Nephron (organoid): ENCODE measurements at regions not wholly inside any gene's neighbourhood (a gene's known extent, or its start where the extent isn't known, plus 50 kb on each side); places are given as distances from the start of the nearest gene placed in this dataset.
"Not testable (repeated sequence)": the region's sequence is repeated elsewhere in the genome, so short reads cannot be mapped to it uniquely, and the experiment has no call there.

Source experiments
- H3K27ac Mint-ChIP-seq, 3 experiments: 2 replicates each; pipeline ENCODE4 v1.8.0; 2020; ENCODE audit warnings: mixed read lengths in 3 of 3, mild to moderate bottlenecking in 2 of 3, moderate library complexity in 1 of 3
- H3K27me3 Mint-ChIP-seq: 2 replicates; pipeline ENCODE4 v1.8.0; 2021; ENCODE audit warnings: low read depth, mild to moderate bottlenecking, moderate library complexity, mixed read lengths
- H3K36me3 Mint-ChIP-seq: 2 replicates; pipeline ENCODE4 v1.8.0; 2020; ENCODE audit warnings: low read depth, mixed read lengths
- H3K4me1 Mint-ChIP-seq: 2 replicates; pipeline ENCODE4 v1.8.0; 2020; ENCODE audit warnings: mixed read lengths
- H3K4me3 Mint-ChIP-seq, 3 experiments: 2 replicates each; pipeline ENCODE4 v1.8.0; 2020; ENCODE audit warnings: mild to moderate bottlenecking in 3 of 3, mixed read lengths in 3 of 3, moderate library complexity in 2 of 3
- H3K9me3 Mint-ChIP-seq: 2 replicates; pipeline ENCODE4 v1.8.0; 2020; ENCODE audit warnings: mixed read lengths
- TF ChIP-seq, protein P1 (sequence below), 3 experiments: fragments of 200-600 bp; sonication (generic); IDR thresholded peaks; one replicate each; pipeline ENCODE4 v1.5.0; 2021; ENCODE audit warnings: antibody characterized with exemption in 3 of 3; ENCODE audit not compliant: unreplicated experiment in 3 of 3

DNA sequence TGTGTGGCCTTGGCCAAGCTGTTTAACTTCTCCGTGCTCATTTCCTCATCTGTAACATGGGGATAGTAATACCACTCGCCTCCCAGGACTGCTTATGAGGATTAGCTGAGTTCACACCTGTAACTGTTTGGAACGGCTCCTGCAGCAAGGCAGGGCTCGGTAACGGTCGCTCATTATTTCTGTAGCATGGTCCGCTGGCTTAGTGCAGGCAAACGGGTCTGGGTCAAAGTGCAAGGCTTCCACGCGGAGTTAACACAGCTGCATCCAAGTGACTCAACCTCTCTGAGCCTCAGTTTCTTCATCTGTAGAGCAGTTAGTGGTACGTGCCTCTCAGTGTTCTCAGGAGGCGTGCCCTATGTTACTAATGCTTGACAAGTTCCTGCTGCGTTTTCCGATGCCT is 94.3 kb upstream of the YWHAQ start:
- H3K9me3 Mint-ChIP-seq = no peaks in the 10 kb centered on the region
- H3K27ac Mint-ChIP-seq = no peak overlapping the region
- H3K27me3 Mint-ChIP-seq = peaks cover 10% of the 10 kb centered on the region
- no peaks in the 10 kb centered on the region for H3K4me1 Mint-ChIP-seq
- H3K4me3 Mint-ChIP-seq = no peak overlapping the region
- H3K36me3 Mint-ChIP-seq = no peaks in the 10 kb centered on the region
- TF ChIP-seq, protein P1, sequence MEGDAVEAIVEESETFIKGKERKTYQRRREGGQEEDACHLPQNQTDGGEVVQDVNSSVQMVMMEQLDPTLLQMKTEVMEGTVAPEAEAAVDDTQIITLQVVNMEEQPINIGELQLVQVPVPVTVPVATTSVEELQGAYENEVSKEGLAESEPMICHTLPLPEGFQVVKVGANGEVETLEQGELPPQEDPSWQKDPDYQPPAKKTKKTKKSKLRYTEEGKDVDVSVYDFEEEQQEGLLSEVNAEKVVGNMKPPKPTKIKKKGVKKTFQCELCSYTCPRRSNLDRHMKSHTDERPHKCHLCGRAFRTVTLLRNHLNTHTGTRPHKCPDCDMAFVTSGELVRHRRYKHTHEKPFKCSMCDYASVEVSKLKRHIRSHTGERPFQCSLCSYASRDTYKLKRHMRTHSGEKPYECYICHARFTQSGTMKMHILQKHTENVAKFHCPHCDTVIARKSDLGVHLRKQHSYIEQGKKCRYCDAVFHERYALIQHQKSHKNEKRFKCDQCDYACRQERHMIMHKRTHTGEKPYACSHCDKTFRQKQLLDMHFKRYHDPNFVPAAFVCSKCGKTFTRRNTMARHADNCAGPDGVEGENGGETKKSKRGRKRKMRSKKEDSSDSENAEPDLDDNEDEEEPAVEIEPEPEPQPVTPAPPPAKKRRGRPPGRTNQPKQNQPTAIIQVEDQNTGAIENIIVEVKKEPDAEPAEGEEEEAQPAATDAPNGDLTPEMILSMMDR (IDR thresholded peaks at IDR 0.05; ENCODE audit: unreplicated experiment in 3 of 3) = no peak

DNA sequence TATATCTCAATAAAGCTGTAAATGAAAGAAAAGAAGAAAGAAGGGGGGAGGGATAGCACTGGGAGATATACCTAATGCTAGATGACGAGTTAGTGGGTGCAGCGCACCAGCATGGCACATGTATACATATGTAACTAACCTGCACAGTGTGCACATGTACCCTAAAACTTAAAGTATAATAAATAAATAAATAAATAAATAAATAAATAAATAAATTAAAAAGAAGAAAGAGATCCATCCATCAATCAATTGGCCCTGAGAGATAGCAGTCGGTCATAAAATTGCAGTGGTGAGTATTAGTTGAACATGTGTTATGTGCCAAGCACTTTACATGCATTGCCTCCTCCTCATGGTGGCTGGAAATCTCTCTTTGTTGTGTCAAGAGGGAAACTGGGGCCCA is 95.2 kb upstream of the YWHAQ start:
- not testable (repeated sequence) for H3K4me3 Mint-ChIP-seq, H3K4me1 Mint-ChIP-seq, H3K9me3 Mint-ChIP-seq, H3K27ac Mint-ChIP-seq, H3K36me3 Mint-ChIP-seq
- peaks cover 14% of the 10 kb centered on the region for H3K27me3 Mint-ChIP-seq

DNA sequence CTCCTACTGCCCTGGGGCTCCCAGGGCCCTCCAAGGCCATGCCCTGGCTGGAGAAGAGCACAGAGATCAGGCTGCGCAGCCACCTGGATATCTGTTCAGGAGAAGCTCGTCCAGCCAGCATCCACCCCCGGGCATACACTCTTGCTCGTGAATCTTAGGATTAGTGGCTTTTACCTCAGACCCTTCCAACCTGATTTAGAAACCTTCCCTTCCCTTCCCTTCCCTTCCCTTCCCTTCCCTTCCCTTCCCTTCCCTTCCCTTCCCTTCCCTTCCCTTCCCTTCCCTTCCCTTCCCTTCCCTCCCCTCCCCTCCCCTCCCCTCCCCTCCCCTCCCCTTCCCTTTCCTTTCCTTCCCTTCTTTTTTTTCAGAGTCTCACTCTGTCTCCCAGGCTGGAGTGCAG is 99.7 kb upstream of the YWHAQ start:
- not testable (repeated sequence) for H3K27me3 Mint-ChIP-seq, H3K36me3 Mint-ChIP-seq, H3K27ac Mint-ChIP-seq, H3K4me3 Mint-ChIP-seq, H3K4me1 Mint-ChIP-seq
- peaks cover 19% of the 10 kb centered on the region for H3K9me3 Mint-ChIP-seq

DNA sequence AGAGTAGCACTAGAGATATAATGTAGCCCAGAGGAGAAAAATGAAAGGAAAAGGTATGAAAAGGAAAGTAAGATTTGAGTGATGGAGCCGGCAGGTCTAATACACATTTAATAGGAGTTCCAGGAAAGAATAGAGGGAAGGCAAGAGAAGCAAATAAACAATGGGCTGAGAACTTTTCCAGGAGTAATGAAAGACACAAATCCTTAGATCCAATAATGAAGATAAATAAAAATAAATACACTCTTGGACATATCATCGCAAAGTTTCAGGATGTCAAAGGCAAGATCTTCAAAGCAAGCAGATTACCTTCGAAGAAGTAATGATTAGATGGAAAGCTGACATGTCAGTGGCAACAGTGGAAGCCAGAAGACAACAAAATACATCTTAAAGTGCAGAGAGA is 102.0 kb upstream of the YWHAQ start:
- no peaks in the 10 kb centered on the region for H3K4me1 Mint-ChIP-seq
- peaks cover 10% of the 10 kb centered on the region for H3K27me3 Mint-ChIP-seq
- peaks cover 34% of the 10 kb centered on the region for H3K9me3 Mint-ChIP-seq
- H3K36me3 Mint-ChIP-seq = no peaks in the 10 kb centered on the region
- H3K27ac Mint-ChIP-seq = no peak overlapping the region
- TF ChIP-seq, protein P1 (IDR thresholded peaks at IDR 0.05; ENCODE audit: unreplicated experiment in 3 of 3) = no peak
- no peak overlapping the region for H3K4me3 Mint-ChIP-seq

DNA sequence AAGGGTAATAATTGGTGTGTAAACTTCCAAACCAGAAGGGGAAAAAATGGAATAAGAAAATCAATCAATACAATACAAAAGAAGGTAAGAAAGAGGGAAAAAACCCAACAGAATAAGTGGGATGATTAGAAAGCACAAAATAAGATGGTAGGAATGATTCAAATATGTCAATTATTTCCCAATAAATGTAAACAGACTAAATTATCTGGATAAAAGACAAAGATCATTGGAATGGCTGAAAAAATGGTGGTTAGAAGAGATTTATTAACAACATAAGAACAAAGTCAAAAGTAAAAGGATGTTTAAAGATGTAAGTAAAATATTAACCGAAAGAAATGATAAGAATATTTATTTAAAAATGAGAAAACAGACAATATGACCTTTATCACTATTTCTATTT is 103.5 kb upstream of the YWHAQ start:
- no peaks in the 10 kb centered on the region for H3K36me3 Mint-ChIP-seq
- peaks cover 12% of the 10 kb centered on the region for H3K4me1 Mint-ChIP-seq
- H3K4me3 Mint-ChIP-seq = no peak overlapping the region
- peaks cover 34% of the 10 kb centered on the region for H3K9me3 Mint-ChIP-seq
- TF ChIP-seq, protein P1 (IDR thresholded peaks at IDR 0.05; ENCODE audit: unreplicated experiment in 3 of 3) = no peak
- H3K27ac Mint-ChIP-seq = no peak overlapping the region
- peaks cover 10% of the 10 kb centered on the region for H3K27me3 Mint-ChIP-seq

DNA sequence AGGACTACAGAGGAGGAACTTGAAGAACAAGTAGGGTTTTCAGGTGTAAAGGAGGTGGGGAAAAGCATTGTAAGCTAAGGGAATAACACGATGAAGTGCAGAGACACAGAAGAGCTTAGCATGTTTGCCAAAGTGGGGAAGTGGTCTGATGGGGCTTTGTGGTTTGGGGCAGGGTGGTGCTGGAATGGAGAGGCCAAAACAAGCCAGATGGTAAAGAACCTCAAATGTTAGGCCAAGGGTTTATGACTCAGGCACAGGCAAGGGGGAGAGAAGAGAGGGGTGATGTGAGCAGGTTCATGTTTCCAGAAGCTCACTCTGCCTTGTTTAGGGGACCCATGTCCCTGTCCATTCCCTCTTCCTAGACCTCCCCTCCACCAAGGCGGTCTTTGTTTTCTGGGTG is 104.5 kb upstream of the YWHAQ start:
- TF ChIP-seq, protein P1 (IDR thresholded peaks at IDR 0.05; ENCODE audit: unreplicated experiment in 3 of 3) = no peak
- Mint-ChIP-seq H3K27me3 (peaks cover 5% of the 10 kb centered on the region), H3K36me3 (no peaks in the 10 kb centered on the region), H3K27ac (no peak overlapping the region), H3K4me3 (no peak overlapping the region), H3K9me3 (peaks cover 34% of the 10 kb centered on the region), H3K4me1 (peaks cover 15% of the 10 kb centered on the region)

DNA sequence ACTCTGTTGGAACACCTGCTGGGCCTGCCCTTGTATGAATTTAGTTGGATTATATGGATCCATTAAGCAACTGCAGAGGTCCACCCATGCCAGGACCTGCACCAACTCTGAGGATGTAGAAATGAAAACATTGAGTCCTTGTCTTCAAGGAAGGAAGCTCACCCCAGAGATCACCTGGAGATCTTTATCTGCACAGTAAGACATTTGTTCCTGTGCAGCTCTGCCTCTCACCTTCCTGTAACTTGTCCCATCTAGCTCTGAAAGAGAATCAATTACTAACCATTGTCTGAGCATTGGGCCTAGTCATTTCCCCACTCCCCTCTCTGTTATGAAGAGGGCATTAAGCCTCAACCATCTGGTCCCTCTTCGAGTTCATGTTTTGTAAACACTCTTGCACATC is 105.2 kb upstream of the YWHAQ start:
- peaks cover 34% of the 10 kb centered on the region for H3K9me3 Mint-ChIP-seq

More for the DNA sequence above, 105.2 kb upstream of the YWHAQ start:
- peaks cover 4% of the 10 kb centered on the region for H3K27me3 Mint-ChIP-seq
- TF ChIP-seq, protein P1 (IDR thresholded peaks at IDR 0.05; ENCODE audit: unreplicated experiment in 3 of 3) = no peak
- H3K4me1 Mint-ChIP-seq = peaks cover 17% of the 10 kb centered on the region
- no peak overlapping the region for H3K4me3 Mint-ChIP-seq
- H3K27ac Mint-ChIP-seq = no peak overlapping the region
- no peaks in the 10 kb centered on the region for H3K36me3 Mint-ChIP-seq
